ENCODE measurements at regions not wholly inside any gene's neighbourhood (a gene's known extent, or its start where the extent isn't known, plus 50 kb on each side); places are given as distances from the start of the nearest gene placed in this dataset.

DNA sequence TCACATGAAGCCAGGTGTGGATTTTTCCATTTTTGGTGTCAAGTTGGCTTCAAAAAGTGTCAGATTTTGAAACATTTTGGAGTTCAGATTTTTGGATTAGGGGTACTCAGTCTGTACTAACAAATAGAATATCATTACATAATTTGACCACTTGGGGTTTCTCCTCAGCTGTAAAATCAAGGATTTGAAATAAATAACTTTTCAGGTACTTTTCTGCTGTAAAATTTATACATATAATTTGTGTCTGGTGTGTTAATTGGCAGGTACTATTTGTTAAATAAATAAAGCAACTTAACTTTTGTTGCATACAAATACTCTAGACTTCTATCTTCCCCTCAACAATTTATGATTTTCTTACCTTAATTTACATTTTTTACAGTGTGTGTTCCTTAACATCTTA, 234.1 kb upstream of the PRICKLE1 start (continued):
- TF ChIP-seq NFE2L1 (CRISPR knock-in tag; IDR thresholded peaks at IDR 0.05): no peak
- TF ChIP-seq, protein P1, sequence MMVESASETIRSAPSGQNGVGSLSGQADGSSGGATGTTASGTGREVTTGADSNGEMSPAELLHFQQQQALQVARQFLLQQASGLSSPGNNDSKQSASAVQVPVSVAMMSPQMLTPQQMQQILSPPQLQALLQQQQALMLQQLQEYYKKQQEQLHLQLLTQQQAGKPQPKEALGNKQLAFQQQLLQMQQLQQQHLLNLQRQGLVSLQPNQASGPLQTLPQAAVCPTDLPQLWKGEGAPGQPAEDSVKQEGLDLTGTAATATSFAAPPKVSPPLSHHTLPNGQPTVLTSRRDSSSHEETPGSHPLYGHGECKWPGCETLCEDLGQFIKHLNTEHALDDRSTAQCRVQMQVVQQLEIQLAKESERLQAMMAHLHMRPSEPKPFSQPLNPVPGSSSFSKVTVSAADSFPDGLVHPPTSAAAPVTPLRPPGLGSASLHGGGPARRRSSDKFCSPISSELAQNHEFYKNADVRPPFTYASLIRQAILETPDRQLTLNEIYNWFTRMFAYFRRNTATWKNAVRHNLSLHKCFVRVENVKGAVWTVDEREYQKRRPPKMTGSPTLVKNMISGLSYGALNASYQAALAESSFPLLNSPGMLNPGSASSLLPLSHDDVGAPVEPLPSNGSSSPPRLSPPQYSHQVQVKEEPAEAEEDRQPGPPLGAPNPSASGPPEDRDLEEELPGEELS (CRISPR knock-in tag; IDR thresholded peaks at IDR 0.05): no peak
- TF ChIP-seq ZNF232 (CRISPR knock-in tag; IDR thresholded peaks at IDR 0.05): no peak
- no peak for TF ChIP-seq SP1 (CRISPR knock-in tag; conservative IDR thresholded peaks at IDR 0.05)
- TF ChIP-seq RORB (CRISPR knock-in tag; IDR thresholded peaks at IDR 0.05): no peak

GRCh38 chr12:42819846-42820245, 230.3 kb upstream of the PRICKLE1 start:
- no peak for DNase-seq (ENCODE audit: low spot score)
- no peaks in the 10 kb centered on the region for H3K27me3 Mint-ChIP-seq (ENCODE audit: low read depth)
- H3K4me1 Mint-ChIP-seq: peaks cover 12% of the 10 kb centered on the region
- CTCF ChIA-PET: interaction anchor here (1.3 kb wide), 1 partner anchor 519 kb away, joined by 3 read pairs; no protein-coding TSS in a partner anchor
- H3K9me3 Mint-ChIP-seq: peaks cover 7% of the 10 kb centered on the region
- H3K4me3 Mint-ChIP-seq: no peak overlapping the region
- POLR2A ChIA-PET: no interaction called here
- ATAC-seq: no peak
- H3K27ac Mint-ChIP-seq: no peak overlapping the region; the same call in 1 of the 2 replicates
- H3K36me3 Mint-ChIP-seq: no peaks in the 10 kb centered on the region
- TF ChIP-seq GTF2I (CRISPR knock-in tag; conservative IDR thresholded peaks at IDR 0.05): no peak
- no peak for TF ChIP-seq E2F5 (CRISPR knock-in tag; IDR thresholded peaks at IDR 0.05)
- no peak for TF ChIP-seq USF1 (CRISPR knock-in tag; IDR thresholded peaks at IDR 0.05)
- TF ChIP-seq ZNF532 (CRISPR knock-in tag; IDR thresholded peaks at IDR 0.05; ENCODE audit: borderline replicate concordance): no peak
- TF ChIP-seq, protein P2, sequence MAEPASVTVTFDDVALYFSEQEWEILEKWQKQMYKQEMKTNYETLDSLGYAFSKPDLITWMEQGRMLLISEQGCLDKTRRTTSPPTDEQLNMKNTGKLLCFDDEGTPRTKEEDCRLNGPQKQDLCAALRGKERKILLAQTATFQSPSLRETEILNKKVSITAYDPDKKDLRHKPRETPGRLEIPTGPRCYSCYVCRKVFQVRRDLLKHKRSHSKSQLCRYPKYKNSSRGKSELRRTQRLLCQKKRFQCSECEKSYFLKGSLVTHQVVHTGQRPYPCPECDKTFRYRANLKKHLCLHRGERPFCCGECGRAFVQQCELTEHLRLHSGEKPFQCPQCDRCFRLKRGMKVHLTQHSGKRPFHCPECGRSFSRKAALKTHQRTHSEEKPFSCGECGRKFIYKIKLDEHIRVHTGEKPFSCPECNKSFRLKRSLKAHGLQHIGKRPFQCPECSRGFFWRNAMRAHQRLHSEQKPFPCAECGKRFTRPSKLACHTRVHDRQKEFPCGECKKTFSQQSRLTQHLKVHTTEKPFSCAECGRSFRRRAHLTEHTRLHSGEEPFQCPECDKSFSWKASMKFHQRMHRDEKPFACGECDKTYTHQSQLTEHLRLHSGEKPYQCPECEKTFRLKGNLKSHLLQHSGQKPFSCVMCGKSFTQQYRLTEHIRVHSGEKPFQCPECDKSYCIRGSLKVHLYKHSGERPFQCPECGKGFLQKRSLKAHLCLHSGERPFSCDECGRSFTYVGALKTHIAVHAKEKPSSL (CRISPR knock-in tag; conservative IDR thresholded peaks at IDR 0.05): no peak
- TF ChIP-seq, protein P1 (CRISPR knock-in tag; IDR thresholded peaks at IDR 0.05): no peak
- no peak for TF ChIP-seq TP53 (CRISPR knock-in tag; IDR thresholded peaks at IDR 0.05)
- TF ChIP-seq, protein P3, sequence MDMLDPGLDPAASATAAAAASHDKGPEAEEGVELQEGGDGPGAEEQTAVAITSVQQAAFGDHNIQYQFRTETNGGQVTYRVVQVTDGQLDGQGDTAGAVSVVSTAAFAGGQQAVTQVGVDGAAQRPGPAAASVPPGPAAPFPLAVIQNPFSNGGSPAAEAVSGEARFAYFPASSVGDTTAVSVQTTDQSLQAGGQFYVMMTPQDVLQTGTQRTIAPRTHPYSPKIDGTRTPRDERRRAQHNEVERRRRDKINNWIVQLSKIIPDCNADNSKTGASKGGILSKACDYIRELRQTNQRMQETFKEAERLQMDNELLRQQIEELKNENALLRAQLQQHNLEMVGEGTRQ (CRISPR knock-in tag; IDR thresholded peaks at IDR 0.05): no peak
- TF ChIP-seq, protein P4, sequence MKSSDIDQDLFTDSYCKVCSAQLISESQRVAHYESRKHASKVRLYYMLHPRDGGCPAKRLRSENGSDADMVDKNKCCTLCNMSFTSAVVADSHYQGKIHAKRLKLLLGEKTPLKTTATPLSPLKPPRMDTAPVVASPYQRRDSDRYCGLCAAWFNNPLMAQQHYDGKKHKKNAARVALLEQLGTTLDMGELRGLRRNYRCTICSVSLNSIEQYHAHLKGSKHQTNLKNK (CRISPR knock-in tag; IDR thresholded peaks at IDR 0.05): no peak
- TF ChIP-seq ATF2 (CRISPR knock-in tag; IDR thresholded peaks at IDR 0.05; ENCODE audit: borderline replicate concordance, low read depth): no peak
- no peak for TF ChIP-seq JAZF1 (CRISPR knock-in tag; IDR thresholded peaks at IDR 0.05)
- TF ChIP-seq STAT6 (CRISPR knock-in tag; conservative IDR thresholded peaks at IDR 0.05; ENCODE audit: low read depth): no peak
- no peak for TF ChIP-seq ATF3 (CRISPR knock-in tag; conservative IDR thresholded peaks at IDR 0.05)

All from WTC11 (cell line).